GM12865 (cell line): ENCODE measurements at regions not wholly inside any gene's neighbourhood (a gene's known extent, or its start where the extent isn't known, plus 50 kb on each side); places are given as distances from the start of the nearest gene placed in this dataset.

Experiments
- DNase-seq: peaks from one replicate; pipeline ENCODE4 v3.0.0; 2010; ENCODE audit warnings: low read depth
- H3K4me3 ChIP-seq: 2 replicates; pipeline ENCODE4 v1.5.1; 2011; ENCODE audit warnings: mild to moderate bottlenecking, low read depth, low read length, control low read depth
- TF ChIP-seq, protein P1 (sequence below): IDR thresholded peaks from 2 replicates; pipeline ENCODE4 v1.5.1; 2011; ENCODE audit warnings: low read length, control low read depth, low read depth, inconsistent platforms; ENCODE audit not compliant: insufficient read depth; ENCODE audit errors: missing control alignments

DNA sequence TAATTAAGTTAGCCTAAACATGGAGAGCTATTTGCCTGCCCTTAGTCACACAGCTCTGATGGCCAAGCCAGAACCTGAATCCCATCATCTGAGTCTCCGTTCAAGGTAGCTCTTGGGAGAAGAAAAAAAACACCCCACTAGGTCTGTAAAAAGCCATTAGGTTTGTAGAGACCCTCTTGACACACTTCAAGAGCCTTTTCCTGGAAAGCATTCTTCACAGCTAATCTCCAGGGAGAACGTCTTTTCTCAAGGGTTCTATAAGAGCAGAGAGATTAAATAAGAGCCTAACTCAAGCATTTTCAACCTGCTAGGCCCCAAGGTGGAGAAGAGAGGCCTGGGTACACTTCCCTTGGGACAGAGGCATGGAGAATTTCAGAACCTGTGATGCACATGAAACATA is 61.6 kb upstream of the NAV2 start:
- no peak for DNase-seq
- TF ChIP-seq, protein P1, sequence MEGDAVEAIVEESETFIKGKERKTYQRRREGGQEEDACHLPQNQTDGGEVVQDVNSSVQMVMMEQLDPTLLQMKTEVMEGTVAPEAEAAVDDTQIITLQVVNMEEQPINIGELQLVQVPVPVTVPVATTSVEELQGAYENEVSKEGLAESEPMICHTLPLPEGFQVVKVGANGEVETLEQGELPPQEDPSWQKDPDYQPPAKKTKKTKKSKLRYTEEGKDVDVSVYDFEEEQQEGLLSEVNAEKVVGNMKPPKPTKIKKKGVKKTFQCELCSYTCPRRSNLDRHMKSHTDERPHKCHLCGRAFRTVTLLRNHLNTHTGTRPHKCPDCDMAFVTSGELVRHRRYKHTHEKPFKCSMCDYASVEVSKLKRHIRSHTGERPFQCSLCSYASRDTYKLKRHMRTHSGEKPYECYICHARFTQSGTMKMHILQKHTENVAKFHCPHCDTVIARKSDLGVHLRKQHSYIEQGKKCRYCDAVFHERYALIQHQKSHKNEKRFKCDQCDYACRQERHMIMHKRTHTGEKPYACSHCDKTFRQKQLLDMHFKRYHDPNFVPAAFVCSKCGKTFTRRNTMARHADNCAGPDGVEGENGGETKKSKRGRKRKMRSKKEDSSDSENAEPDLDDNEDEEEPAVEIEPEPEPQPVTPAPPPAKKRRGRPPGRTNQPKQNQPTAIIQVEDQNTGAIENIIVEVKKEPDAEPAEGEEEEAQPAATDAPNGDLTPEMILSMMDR = no peak

DNA sequence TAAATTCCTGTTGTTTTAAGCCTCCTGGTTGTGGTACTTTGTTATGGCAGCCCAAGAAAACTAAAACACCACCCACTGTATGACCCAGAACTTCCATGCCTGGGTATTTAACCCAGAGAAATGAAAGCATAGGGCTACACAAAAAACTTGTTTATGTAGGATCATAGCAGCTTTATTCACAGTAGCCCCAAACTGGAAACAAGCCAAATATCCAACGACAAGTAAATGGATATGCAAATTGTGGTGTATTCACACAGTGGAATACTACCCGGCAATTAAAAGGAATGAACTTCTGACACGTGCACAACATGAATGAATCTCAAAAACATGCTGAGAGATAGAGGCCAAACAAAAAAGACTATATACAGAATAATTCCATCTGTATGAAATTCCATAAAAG is 62.2 kb upstream of the NAV2 start:
- no peak for DNase-seq
- TF ChIP-seq, protein P1 = no peak

More for the DNA sequence above, 61.6 kb upstream of the NAV2 start:
- H3K4me3 ChIP-seq = no peak overlapping the region

DNA sequence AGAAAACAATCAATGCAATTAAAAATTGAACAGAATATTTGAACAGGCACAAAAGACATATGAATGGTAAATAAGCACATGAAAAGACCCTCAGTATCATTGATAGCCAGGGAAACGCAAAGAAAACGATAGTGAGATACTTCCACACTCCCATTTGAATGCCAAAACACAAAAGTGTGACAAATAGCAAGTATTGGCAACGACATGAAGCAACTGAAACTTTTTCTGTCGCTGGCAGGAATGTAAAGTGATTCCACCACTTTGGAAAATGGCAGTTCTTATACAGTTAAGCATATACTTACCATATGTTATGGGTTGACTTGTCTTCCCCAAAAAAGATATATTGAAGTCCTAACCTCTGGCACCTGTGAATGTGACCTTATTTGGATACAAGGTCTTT is 62.9 kb upstream of the NAV2 start:
- TF ChIP-seq, protein P1 = no peak
- H3K4me3 ChIP-seq = no peak overlapping the region
- DNase-seq = no peak

More for the DNA sequence above, 62.2 kb upstream of the NAV2 start:
- no peak overlapping the region for H3K4me3 ChIP-seq

DNA sequence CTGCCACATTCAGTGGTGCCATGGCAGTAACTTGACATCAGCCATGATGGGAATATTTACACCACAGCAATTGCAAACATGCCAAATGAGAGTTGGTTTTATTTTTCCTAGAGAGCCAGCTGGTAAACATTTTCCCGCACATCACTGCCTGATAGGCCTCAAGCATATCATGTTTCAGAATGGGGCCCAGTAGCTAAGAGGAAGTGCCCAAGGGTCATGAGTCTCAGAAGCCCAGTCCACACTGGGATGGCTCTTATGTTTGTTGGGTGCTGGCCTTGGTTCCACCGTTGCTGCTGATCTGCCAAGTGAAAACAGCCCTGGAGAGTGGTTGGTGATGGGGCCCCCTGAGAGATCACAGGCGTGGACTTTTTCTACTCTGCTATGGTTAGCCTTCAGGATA is 64.3 kb upstream of the NAV2 start:
- H3K4me3 ChIP-seq = no peak overlapping the region
- TF ChIP-seq, protein P1 = no peak
- DNase-seq = no peak

DNA sequence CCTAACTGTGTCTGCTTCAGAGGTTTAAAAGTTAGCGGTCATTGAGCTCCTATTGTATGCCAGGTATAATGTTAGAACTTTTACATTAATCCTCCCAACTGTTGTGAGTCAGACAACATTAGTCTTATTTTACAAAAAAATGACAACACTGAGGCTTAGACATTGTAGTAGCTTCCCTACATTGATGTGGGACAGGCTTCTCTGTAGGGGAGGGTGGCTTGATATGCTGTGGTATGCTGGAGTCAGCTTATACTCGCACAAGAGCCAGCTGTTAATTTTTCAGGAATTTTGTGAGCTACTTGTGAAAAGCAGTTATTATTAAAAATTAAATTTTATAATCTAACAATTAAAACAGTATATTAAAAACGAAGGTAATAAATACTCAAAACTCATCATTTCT is 64.8 kb upstream of the NAV2 start:
- DNase-seq = no peak
- no peak overlapping the region for H3K4me3 ChIP-seq
- TF ChIP-seq, protein P1 = no peak

DNA sequence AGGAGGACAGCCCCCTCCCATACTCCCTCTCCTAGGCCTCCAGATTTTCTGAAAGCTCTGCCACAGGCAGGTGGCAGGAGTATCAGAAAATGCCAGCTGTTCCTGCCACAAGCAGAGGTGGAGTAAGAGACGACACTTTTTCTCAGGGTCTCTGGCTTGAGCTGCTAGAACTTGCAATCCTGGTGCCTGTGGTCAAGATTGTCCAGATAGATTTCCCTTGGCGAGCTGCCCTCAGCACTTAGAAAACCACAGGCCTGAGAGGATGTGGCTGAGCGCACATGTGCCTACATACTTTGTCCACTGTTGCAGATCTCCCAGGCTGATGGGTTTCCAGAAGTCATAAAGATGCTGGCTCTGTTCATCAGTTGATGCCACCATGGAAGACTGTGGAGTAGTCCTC is 65.7 kb upstream of the NAV2 start:
- H3K4me3 ChIP-seq = no peak overlapping the region
- TF ChIP-seq, protein P1 = no peak
- DNase-seq = no peak

DNA sequence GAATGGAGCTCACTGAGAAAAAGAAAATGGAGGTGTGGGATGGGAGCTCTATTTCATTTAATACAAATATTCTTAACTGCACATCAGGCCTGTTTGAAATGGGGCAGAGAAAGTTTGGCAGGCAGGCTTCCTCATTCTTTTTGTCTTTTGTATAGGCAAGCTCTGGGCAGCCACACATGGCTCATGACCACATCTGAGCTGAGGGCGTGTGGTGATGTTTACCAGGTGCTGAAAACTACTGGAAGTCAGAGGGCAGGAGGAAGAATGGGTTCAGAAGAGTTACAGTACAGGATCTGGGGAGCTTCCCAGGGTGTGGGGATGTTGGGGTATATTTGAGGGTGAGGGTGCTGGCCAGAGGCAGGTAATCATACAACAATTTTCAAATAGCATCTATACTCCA is 66.3 kb upstream of the NAV2 start:
- DNase-seq = no peak
- no peak overlapping the region for H3K4me3 ChIP-seq
- TF ChIP-seq, protein P1 = no peak
